ENCODE measurements at regions not wholly inside any gene's neighbourhood (a gene's known extent, or its start where the extent isn't known, plus 50 kb on each side); places are given as distances from the start of the nearest gene placed in this dataset.

DNA sequence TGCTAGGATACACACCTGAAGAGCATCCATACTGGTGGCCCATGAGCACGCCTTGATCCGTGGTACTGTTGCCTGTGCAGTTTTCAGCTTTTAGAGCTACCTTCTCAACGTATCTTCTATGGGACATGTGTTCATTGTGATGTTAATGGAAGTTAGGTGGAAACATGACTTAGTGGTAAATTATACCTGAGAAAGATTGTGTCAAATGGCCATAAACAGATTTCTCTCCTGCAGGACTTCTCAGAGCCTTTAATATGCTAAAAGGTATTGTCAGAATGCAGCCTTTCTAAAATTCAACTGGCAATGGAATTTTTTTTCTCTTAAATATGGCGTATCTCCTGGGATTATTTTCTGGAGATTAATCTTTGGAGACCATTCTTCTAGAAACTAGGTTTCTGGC, 148.5 kb downstream of the CDC5L start:
- no peak for TF ChIP-seq CTCF (IDR thresholded peaks at IDR 0.05; ENCODE audit: extremely low read depth, low read depth, low read length)
- Histone ChIP-seq H3K4me1 (ENCODE audit: insufficient read depth, low read length) (no peaks in the 10 kb centered on the region), H3K4me2 (ENCODE audit: insufficient read depth, low read length) (no peak overlapping the region), H3K4me3 (ENCODE audit: insufficient read depth, low read length) (no peak overlapping the region), H3K27ac (ENCODE audit: low read depth, low read length) (no peak overlapping the region), H4K20me1 (ENCODE audit: insufficient read depth, low read length) (no peaks in the 10 kb centered on the region), H3K79me2 (ENCODE audit: insufficient read depth, low read length) (no peaks in the 10 kb centered on the region), H3K36me3 (ENCODE audit: insufficient read depth, low read length) (no peaks in the 10 kb centered on the region), H3K27me3 (ENCODE audit: insufficient read depth, low read length) (peaks cover under 1% of the 10 kb centered on the region), H2AFZ (ENCODE audit: low read length) (no peak overlapping the region), H3K9me3 (ENCODE audit: low read depth, low read length) (no peaks in the 10 kb centered on the region)
- no peak for DNase-seq (ENCODE audit: insufficient read length, low spot score, missing footprints)

DNA sequence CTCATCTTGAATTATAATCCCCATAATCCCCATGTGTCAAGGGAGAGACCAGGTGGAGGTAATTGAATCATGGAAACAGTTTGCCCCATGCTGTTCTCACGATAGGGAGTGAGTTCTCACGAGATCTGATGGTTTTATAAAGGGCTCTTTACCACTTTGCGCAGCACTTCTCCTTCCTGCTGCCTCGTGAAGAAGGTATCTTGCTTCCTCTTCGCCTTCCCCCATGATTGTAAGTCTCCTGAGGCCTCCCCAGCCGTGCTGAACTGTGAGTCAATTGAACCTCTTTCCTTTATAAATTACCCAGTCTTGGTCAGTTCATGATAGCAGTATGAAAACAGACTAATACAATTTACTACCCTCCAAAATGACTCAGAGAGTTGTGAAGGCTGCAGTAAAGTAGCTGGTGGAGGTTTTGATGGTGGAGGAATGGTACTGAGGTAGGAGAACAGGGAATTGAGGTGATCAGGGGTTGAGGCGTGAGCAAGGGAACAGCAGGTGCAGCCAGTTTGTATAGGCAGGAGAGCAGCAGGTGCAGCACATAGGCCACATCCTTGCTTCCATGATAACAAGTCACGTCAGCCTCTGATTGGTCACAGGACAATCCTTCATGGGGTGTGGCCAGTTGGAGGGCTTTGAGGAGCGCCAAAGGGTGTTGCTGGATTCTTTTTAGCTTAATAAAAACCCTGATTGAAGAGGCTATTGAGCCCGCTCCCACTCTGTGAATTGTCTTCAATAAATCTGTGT, 150.0 kb downstream of the CDC5L start:
- Histone ChIP-seq H3K36me3 (ENCODE audit: insufficient read depth, low read length) (no peaks in the 10 kb centered on the region), H3K27me3 (ENCODE audit: insufficient read depth, low read length) (no peaks in the 10 kb centered on the region), H3K4me2 (ENCODE audit: insufficient read depth, low read length) (no peak overlapping the region), H3K4me1 (ENCODE audit: insufficient read depth, low read length) (peaks cover 8% of the 10 kb centered on the region), H3K4me3 (ENCODE audit: insufficient read depth, low read length) (no peak overlapping the region), H3K27ac (ENCODE audit: low read depth, low read length) (no peak overlapping the region), H2AFZ (ENCODE audit: low read length) (no peak overlapping the region), H3K79me2 (ENCODE audit: insufficient read depth, low read length) (no peaks in the 10 kb centered on the region), H4K20me1 (ENCODE audit: insufficient read depth, low read length) (no peaks in the 10 kb centered on the region), H3K9me3 (ENCODE audit: low read depth, low read length) (no peaks in the 10 kb centered on the region)
- no peak for TF ChIP-seq CTCF (IDR thresholded peaks at IDR 0.05; ENCODE audit: extremely low read depth, low read depth, low read length)
- no peak for DNase-seq (ENCODE audit: insufficient read length, low spot score, missing footprints)

- no peak overlapping the region for H3K4me2 ChIP-seq (ENCODE audit: insufficient read depth, low read length)
- no peak overlapping the region for H3K4me3 ChIP-seq (ENCODE audit: insufficient read depth, low read length)
- peaks cover 11% of the 10 kb centered on the region for H3K4me1 ChIP-seq (ENCODE audit: insufficient read depth, low read length)
- H2AFZ ChIP-seq (ENCODE audit: low read length): no peak overlapping the region
- H3K9me3 ChIP-seq (ENCODE audit: low read depth, low read length): no peaks in the 10 kb centered on the region
- no peaks in the 10 kb centered on the region for H3K79me2 ChIP-seq (ENCODE audit: insufficient read depth, low read length)
- H3K27ac ChIP-seq (ENCODE audit: low read depth, low read length): no peak overlapping the region
- no peak for TF ChIP-seq CTCF (IDR thresholded peaks at IDR 0.05; ENCODE audit: extremely low read depth, low read depth, low read length)
- no peaks in the 10 kb centered on the region for H3K36me3 ChIP-seq (ENCODE audit: insufficient read depth, low read length)
- DNase-seq (ENCODE audit: insufficient read length, low spot score, missing footprints): no peak
- H4K20me1 ChIP-seq (ENCODE audit: insufficient read depth, low read length): no peaks in the 10 kb centered on the region
- H3K27me3 ChIP-seq (ENCODE audit: insufficient read depth, low read length): no peaks in the 10 kb centered on the region
Observed at GRCh38 chr6:44538131-44538806, 150.8 kb downstream of the CDC5L start.

- no peak for DNase-seq (ENCODE audit: insufficient read length, low spot score, missing footprints)
- Histone ChIP-seq H3K4me2 (ENCODE audit: insufficient read depth, low read length) (no peak overlapping the region), H4K20me1 (ENCODE audit: insufficient read depth, low read length) (no peaks in the 10 kb centered on the region), H3K36me3 (ENCODE audit: insufficient read depth, low read length) (no peaks in the 10 kb centered on the region), H3K27ac (ENCODE audit: low read depth, low read length) (no peak overlapping the region), H3K27me3 (ENCODE audit: insufficient read depth, low read length) (no peaks in the 10 kb centered on the region), H3K4me1 (ENCODE audit: insufficient read depth, low read length) (peaks cover 11% of the 10 kb centered on the region), H3K4me3 (ENCODE audit: insufficient read depth, low read length) (no peak overlapping the region), H3K9me3 (ENCODE audit: low read depth, low read length) (no peaks in the 10 kb centered on the region), H3K79me2 (ENCODE audit: insufficient read depth, low read length) (no peaks in the 10 kb centered on the region), H2AFZ (ENCODE audit: low read length) (no peak overlapping the region)
- no peak for TF ChIP-seq CTCF (IDR thresholded peaks at IDR 0.05; ENCODE audit: extremely low read depth, low read depth, low read length)
Observed at GRCh38 chr6:44538807-44539201, 151.3 kb downstream of the CDC5L start.

Measured in osteoblast (primary cell).